ENCODE measurements at regions not wholly inside any gene's neighbourhood (a gene's known extent, or its start where the extent isn't known, plus 50 kb on each side); places are given as distances from the start of the nearest gene placed in this dataset.

- no peak for TF ChIP-seq CTCF (IDR thresholded peaks at IDR 0.05; ENCODE audit: low read length)
- no peak for TF ChIP-seq EZH2 (IDR thresholded peaks at IDR 0.05; ENCODE audit: borderline replicate concordance, low read length)
These were observed 199.4 kb upstream of the CENPE start for GRCh38 chr4:103397541-103397940.

Measured in OCI-LY1 (cell line).